ENCODE measurements at regions not wholly inside any gene's neighbourhood (a gene's known extent, or its start where the extent isn't known, plus 50 kb on each side); places are given as distances from the start of the nearest gene placed in this dataset.
A peak's percentile ranks its signal among the peaks of the same experiment; 100 is the strongest.

DNA sequence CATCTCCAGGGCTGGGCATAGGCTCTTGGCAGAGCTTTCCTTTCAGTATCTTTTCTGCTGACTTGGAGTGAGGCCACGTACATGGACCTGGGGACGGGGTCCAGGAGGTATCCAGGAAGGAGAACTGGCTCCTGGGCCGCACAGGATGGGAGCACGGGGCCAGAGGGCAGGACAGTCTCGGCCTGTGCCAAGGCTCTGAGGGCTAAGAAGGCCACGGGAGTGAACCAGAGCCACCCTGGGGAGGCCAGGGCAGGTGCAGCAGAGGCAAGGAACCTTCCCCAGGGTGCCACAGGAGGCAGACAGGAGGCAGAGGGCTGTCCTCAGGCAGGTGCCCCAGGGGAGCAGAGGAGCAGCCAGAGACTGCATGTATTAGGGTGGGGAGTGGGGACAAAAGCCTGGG, 50.3 kb downstream of the PLXNA1 start:
- peaks cover 0 to 6% (median 0%) of the 10 kb centered on the region in 4 donors for H3K4me1 Mint-ChIP-seq
- H3K4me3 Mint-ChIP-seq, result no peak overlapping the region
- peak overlapping the region in 1 of 10 donors; percentile 70 for H3K27ac Mint-ChIP-seq
- peaks cover 0 to 3% (median 0%) of the 10 kb centered on the region in 3 donors for H3K36me3 Mint-ChIP-seq
- DNase-seq (no peak), ATAC-seq (no peak)
- no peaks in the 10 kb centered on the region for H3K9me3 Mint-ChIP-seq
- no peaks in the 10 kb centered on the region for H3K27me3 Mint-ChIP-seq
- POLR2A ChIA-PET, result no interaction called here

DNA sequence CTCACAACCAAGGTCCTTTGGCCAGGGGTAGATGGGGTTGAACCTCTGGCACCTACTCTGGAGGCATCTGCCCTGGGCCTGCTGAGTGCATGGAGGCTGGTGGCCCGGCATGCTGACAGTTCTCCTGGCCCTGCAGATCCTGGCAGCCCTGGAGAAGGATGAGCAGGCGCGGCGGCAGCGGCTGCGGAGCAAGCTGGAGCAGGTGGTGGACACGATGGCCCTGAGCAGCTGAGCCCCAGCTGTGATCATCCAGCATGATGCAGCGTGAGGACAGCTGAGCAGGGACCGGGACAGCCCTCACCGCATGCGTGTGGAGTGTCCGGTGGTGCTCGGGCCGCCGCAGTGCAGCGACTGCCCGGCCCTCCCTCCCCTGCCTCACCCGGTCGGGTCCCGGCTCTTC, 50.9 kb downstream of the PLXNA1 start:
- Mint-ChIP-seq H3K27me3 (no peaks in the 10 kb centered on the region), H3K4me3 (no peak overlapping the region), H3K9me3 (no peaks in the 10 kb centered on the region), H3K4me1 (peaks cover 0 to 6% (median 0%) of the 10 kb centered on the region in 4 donors), H3K36me3 (peaks cover 0 to 3% (median 0%) of the 10 kb centered on the region in 3 donors), H3K27ac (no peak overlapping the region)
- ATAC-seq, result no peak
- DNase-seq, result no peak
- POLR2A ChIA-PET, result no interaction called here

DNA sequence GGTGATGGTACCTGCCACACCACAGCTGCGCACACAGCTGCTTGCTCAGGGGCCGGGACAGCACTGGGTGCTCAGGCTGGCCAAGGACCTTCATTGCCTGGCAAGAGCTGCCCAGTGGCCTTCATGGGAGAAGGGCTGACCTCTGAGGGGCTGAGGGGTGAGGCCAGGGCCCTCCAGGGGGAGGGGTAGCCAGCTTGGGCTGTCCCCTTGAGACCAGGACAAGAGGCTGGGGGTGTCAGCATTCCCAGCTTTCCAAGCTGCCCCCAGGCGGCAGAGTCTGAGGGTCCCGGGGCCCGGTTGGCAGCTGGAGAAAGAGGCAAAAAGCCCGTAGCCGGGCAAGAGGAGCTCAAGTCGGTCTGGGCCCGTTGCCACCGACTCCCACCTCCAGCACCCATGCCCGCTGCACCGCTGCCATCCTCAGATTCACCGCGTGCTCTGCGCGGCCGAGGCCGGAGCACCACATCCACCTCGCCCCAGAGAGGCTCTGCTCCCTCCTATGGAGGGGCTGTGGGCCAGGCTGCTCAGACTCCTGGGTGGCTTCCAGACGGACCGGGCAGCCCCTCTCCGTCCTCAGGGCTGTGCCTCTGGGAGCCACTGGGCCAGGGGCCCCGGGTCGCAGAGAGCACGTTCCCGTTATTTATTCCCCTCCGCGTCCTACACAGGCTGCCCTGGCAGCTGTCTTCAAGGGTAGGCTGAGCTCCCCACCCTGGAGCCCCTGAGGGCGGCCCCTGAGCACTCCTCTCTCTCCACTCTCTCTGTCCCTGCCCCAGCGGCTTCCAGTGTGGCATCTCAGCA, 51.5 kb downstream of the PLXNA1 start:
- peaks cover 0 to 2% (median 0%) of the 10 kb centered on the region in 3 donors for H3K36me3 Mint-ChIP-seq
- POLR2A ChIA-PET, result no interaction called here
- no peak overlapping the region for H3K4me3 Mint-ChIP-seq
- peaks cover 0 to 1% (median 0%) of the 10 kb centered on the region in 5 donors for H3K27me3 Mint-ChIP-seq
- peaks cover 0 to 6% (median 0%) of the 10 kb centered on the region in 4 donors for H3K4me1 Mint-ChIP-seq
- DNase-seq (peak in 1 of 10 donors; percentile 31), ATAC-seq (no peak)
- H3K9me3 Mint-ChIP-seq, result no peaks in the 10 kb centered on the region
- H3K27ac Mint-ChIP-seq, result peak overlapping the region in 1 of 10 donors; percentile 46

GRCh38 chr3:127034990-127035652, 52.2 kb downstream of the PLXNA1 start:
- Mint-ChIP-seq H3K36me3 (peaks cover 0 to 2% (median 0%) of the 10 kb centered on the region in 3 donors), H3K4me1 (peaks cover 0 to 6% (median 0%) of the 10 kb centered on the region in 4 donors), H3K9me3 (no peaks in the 10 kb centered on the region), H3K27ac (peak overlapping the region in 1 of 10 donors; percentile 46), H3K4me3 (no peak overlapping the region), H3K27me3 (peaks cover 0 to 1% (median 0%) of the 10 kb centered on the region in 5 donors)
- ATAC-seq (no peak), DNase-seq (peak in 1 of 10 donors; percentile 45)
- POLR2A ChIA-PET, result no interaction called here

GRCh38 chr3:127035677-127036076, 52.8 kb downstream of the PLXNA1 start:
- Mint-ChIP-seq H3K27ac (no peak overlapping the region), H3K27me3 (peaks cover 0 to 1% (median 0%) of the 10 kb centered on the region in 5 donors), H3K36me3 (peaks cover 0 to 2% (median 0%) of the 10 kb centered on the region in 3 donors), H3K4me3 (no peak overlapping the region), H3K9me3 (no peaks in the 10 kb centered on the region), H3K4me1 (peaks cover 0 to 6% (median 0%) of the 10 kb centered on the region in 4 donors)
- POLR2A ChIA-PET, result no interaction called here
- peak in 1 of 10 donors; percentile 47 for DNase-seq
- no peak for ATAC-seq

DNA sequence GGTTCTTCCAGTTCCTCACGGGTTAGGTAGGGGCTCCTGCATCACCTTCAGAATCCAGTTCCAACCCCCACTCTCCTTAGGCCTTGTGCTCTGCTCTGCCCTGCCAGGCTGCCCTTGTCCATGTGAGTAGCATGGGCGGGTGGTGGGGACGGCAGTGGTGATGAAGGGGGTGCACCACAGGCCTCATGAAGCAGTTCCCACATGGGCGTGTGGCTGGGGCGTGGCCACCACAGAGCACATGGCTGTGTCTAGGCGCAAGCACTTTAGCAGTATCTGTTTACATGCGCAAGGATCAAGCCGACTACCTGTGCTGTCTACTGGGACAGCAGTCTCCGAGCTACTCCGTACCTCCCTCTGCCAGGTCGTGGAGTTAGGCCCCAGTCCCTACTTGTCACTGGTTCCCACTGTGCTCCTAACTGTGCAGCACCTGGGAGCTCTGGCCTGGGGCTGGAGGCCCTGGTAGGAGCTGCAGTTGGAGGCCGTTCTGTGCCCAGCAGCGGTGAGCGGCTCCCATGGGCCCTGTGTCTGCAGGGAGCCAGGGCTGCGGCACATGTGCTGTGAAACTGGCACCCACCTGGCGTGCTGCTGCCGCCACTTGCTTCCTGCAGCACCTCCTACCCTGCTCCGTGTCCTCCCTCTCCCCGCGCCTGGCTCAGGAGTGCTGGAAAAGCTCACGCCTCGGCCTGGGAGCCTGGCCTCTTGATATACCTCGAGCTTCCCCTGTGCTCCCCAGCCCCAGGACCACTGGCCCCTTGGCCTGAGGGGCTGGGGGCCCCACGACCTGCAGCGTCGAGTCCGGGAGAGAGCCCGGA, 53.5 kb downstream of the PLXNA1 start:
- peaks cover 0 to 2% (median 0%) of the 10 kb centered on the region in 3 donors for H3K36me3 Mint-ChIP-seq
- no peak overlapping the region for H3K4me3 Mint-ChIP-seq
- H3K9me3 Mint-ChIP-seq, result no peaks in the 10 kb centered on the region
- POLR2A ChIA-PET, result no interaction called here
- peaks cover 0 to 1% (median 0%) of the 10 kb centered on the region in 5 donors for H3K27me3 Mint-ChIP-seq
- H3K27ac Mint-ChIP-seq, result peak overlapping the region in 1 of 10 donors; percentile 37
- ATAC-seq, result no peak
- peak in 1 of 10 donors; percentile 7 for DNase-seq
- peaks cover 0 to 6% (median 0%) of the 10 kb centered on the region in 4 donors for H3K4me1 Mint-ChIP-seq

- Mint-ChIP-seq H3K9me3 (no peaks in the 10 kb centered on the region), H3K27ac (no peak overlapping the region), H3K4me3 (no peak overlapping the region), H3K27me3 (peaks cover 0 to 4% (median 1%) of the 10 kb centered on the region in 5 donors), H3K4me1 (peaks cover 0 to 5% (median 0%) of the 10 kb centered on the region in 4 donors), H3K36me3 (peaks cover 0 to 2% (median 0%) of the 10 kb centered on the region in 3 donors)
- POLR2A ChIA-PET, result no interaction called here
- no peak for ATAC-seq
- peak in 1 of 10 donors; percentile 60 for DNase-seq
Measured at GRCh38 chr3:127037021-127037400, 54.1 kb downstream of the PLXNA1 start.

DNA sequence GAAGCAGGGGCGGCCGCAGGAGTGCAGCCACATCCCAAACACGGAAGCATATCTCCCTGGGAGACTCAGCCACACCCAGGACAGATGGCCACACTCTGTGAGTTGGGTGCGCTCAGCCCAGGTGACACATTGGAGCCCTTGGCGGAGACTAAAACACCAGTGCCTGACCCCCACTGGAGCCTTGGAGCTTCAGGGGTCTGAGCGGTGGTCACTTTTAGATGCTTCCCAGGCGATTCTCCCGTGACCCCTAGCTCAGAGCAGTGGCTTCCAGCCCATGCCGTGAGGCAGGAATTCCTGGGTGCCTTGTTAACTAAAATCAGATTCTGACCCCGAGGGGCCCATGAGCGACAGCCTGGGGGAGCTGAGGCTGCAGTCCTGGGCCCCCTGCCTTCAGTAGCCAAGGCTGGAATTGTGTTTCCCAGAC, 54.5 kb downstream of the PLXNA1 start:
- POLR2A ChIA-PET, result no interaction called here

DNA sequence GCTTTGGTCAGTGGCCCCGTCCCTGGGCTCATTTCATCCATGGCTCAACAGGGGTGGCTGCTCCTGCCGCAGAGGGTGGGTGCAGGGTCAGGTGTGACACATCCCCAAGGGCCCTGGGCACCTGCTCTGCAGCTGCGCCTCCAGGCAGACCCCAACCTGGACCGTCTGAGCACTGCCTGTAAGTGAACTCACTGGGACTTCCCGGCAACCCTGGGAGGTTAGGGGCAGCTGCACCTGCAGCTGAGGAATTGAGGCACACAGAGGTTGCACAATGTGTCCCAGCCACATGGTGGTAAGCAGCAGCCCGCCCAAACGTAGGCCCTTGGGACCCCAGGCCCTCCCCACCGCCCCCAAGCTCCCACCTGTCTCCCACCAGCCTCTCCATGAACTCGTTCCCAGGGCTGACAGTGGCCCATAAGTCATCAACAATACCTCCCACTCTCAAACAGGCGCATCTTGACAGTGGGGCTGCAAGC, 55.1 kb downstream of the PLXNA1 start:
- Mint-ChIP-seq H3K4me1 (peaks cover 0 to 5% (median 0%) of the 10 kb centered on the region in 4 donors), H3K27ac (no peak overlapping the region), H3K4me3 (no peak overlapping the region), H3K27me3 (peaks cover 0 to 5% (median 1%) of the 10 kb centered on the region in 5 donors), H3K9me3 (no peaks in the 10 kb centered on the region), H3K36me3 (peaks cover 0 to under 1% (median 0%) of the 10 kb centered on the region in 3 donors)
- no peak for ATAC-seq
- POLR2A ChIA-PET, result no interaction called here
- peak in 1 of 10 donors; percentile 32 for DNase-seq

More for the DNA sequence above, 54.5 kb downstream of the PLXNA1 start:
- Mint-ChIP-seq H3K4me3 (no peak overlapping the region), H3K36me3 (peaks cover 0 to 2% (median 0%) of the 10 kb centered on the region in 3 donors), H3K9me3 (no peaks in the 10 kb centered on the region), H3K27me3 (peaks cover 0 to 5% (median 1%) of the 10 kb centered on the region in 5 donors), H3K4me1 (peaks cover 0 to 5% (median 0%) of the 10 kb centered on the region in 4 donors), H3K27ac (no peak overlapping the region)
- no peak for ATAC-seq
- DNase-seq, result peak in 1 of 10 donors; percentile 13

GRCh38 chr3:127038466-127038865, 55.6 kb downstream of the PLXNA1 start:
- Mint-ChIP-seq H3K27ac (no peak overlapping the region), H3K9me3 (no peaks in the 10 kb centered on the region), H3K4me1 (peaks cover 0 to 2% (median 0%) of the 10 kb centered on the region in 4 donors), H3K36me3 (no peaks in the 10 kb centered on the region), H3K4me3 (no peak overlapping the region), H3K27me3 (peaks cover 0 to 5% (median 3%) of the 10 kb centered on the region in 5 donors)
- ATAC-seq, result no peak
- DNase-seq, result peak in 1 of 10 donors; percentile 22
- POLR2A ChIA-PET, result no interaction called here

GRCh38 chr3:127038923-127039581, 56.1 kb downstream of the PLXNA1 start:
- H3K36me3 Mint-ChIP-seq, result no peaks in the 10 kb centered on the region
- H3K27ac Mint-ChIP-seq, result no peak overlapping the region
- peaks cover 0 to 5% (median 3%) of the 10 kb centered on the region in 5 donors for H3K27me3 Mint-ChIP-seq
- ATAC-seq (no peak), DNase-seq (peak in 1 of 10 donors; percentile 52)
- peaks cover 0 to 2% (median 0%) of the 10 kb centered on the region in 4 donors for H3K4me1 Mint-ChIP-seq
- no peak overlapping the region for H3K4me3 Mint-ChIP-seq
- POLR2A ChIA-PET, result no interaction called here
- no peaks in the 10 kb centered on the region for H3K9me3 Mint-ChIP-seq

GRCh38 chr3:127039719-127040118, 56.8 kb downstream of the PLXNA1 start:
- POLR2A ChIA-PET, result no interaction called here
- H3K4me3 Mint-ChIP-seq, result no peak overlapping the region
- H3K9me3 Mint-ChIP-seq, result no peaks in the 10 kb centered on the region
- H3K27me3 Mint-ChIP-seq, result peaks cover 0 to 5% (median 3%) of the 10 kb centered on the region in 5 donors
- peaks cover 0 to 2% (median 0%) of the 10 kb centered on the region in 4 donors for H3K4me1 Mint-ChIP-seq
- no peaks in the 10 kb centered on the region for H3K36me3 Mint-ChIP-seq
- ATAC-seq, result no peak
- peak in 1 of 10 donors; percentile 38 for DNase-seq
- no peak overlapping the region for H3K27ac Mint-ChIP-seq

Data from naive thymus-derived CD8-positive, alpha-beta T cell (primary cell).